ENCODE measurements at regions not wholly inside any gene's neighbourhood (a gene's known extent, or its start where the extent isn't known, plus 50 kb on each side); places are given as distances from the start of the nearest gene placed in this dataset.

DNA sequence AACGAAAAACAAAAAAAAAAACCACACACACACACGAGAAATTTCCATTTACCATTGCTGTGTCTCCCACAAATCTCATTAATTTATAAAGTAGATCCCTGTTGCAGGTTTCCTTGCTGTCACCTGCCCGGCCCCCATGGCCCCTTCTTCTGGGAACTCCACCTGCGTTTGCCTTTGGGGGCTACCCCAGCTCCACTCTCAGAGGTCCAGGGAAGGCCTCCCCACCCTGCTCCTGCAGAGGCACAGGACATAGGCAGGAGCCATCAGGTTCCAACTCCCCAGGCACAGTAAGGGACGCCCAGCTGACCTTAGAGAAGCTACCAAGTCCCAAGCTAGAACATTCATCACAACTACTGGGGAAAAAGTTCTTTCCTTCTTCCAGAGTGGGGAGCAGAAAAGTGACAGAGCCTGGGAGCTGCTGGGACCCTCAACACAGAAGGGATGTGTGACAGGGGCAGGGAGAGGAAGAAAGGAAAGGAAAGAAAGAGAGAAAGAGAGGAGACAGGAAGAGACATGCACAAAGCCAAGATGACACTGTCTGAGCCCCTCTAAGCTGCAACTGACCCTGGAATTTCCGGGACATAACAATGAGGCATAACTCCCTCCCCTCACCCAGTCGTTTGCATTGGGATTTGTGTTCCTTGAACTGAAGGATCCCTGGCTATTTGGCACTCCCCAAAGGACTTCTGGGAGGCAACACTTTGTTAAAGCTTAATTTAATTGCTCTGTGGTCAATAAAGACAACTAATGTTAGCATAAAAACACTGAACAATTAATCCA, 175.7 kb downstream of the SHANK2 start:
- Histone ChIP-seq H2BK15ac (ENCODE audit: low read length) (no peak overlapping the region), H3K4ac (replicated peaks; ENCODE audit: insufficient read length, low read depth, low read length) (no peak overlapping the region)
- CTCF ChIA-PET (ENCODE audit: partially characterized antibody): interaction anchor here (0.7 to 2.0 kb wide), 11 partner anchors 8 to 343 kb away, joined by 3 to 8 read pairs (median 4); no protein-coding TSS in a partner anchor
- no peak for TF ChIP-seq CREB1 (IDR thresholded peaks at IDR 0.05)
- TF ChIP-seq EP300 (IDR thresholded peaks at IDR 0.05; ENCODE audit: borderline replicate concordance in 1 of 2, low read depth in 2 of 2, low read length in 2 of 2): no peak
- TF ChIP-seq POU5F1 (IDR thresholded peaks at IDR 0.05; ENCODE audit: low read depth, low read length): no peak
- TF ChIP-seq YY1 (IDR thresholded peaks at IDR 0.05; ENCODE audit: low read depth, low read length): no peak
- TF ChIP-seq HDAC6 (IDR thresholded peaks at IDR 0.05; ENCODE audit: low read depth, low read length): no peak
- TF ChIP-seq, protein P1, sequence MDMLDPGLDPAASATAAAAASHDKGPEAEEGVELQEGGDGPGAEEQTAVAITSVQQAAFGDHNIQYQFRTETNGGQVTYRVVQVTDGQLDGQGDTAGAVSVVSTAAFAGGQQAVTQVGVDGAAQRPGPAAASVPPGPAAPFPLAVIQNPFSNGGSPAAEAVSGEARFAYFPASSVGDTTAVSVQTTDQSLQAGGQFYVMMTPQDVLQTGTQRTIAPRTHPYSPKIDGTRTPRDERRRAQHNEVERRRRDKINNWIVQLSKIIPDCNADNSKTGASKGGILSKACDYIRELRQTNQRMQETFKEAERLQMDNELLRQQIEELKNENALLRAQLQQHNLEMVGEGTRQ (IDR thresholded peaks at IDR 0.05; ENCODE audit: low read length): no peak
- TF ChIP-seq, protein P2, sequence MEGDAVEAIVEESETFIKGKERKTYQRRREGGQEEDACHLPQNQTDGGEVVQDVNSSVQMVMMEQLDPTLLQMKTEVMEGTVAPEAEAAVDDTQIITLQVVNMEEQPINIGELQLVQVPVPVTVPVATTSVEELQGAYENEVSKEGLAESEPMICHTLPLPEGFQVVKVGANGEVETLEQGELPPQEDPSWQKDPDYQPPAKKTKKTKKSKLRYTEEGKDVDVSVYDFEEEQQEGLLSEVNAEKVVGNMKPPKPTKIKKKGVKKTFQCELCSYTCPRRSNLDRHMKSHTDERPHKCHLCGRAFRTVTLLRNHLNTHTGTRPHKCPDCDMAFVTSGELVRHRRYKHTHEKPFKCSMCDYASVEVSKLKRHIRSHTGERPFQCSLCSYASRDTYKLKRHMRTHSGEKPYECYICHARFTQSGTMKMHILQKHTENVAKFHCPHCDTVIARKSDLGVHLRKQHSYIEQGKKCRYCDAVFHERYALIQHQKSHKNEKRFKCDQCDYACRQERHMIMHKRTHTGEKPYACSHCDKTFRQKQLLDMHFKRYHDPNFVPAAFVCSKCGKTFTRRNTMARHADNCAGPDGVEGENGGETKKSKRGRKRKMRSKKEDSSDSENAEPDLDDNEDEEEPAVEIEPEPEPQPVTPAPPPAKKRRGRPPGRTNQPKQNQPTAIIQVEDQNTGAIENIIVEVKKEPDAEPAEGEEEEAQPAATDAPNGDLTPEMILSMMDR (IDR thresholded peaks at IDR 0.05; ENCODE audit: control extremely low read depth in 1 of 3, insufficient read depth in 1 of 3, low read depth in 1 of 3, low read length in 3 of 3): no peak
- no peak for TF ChIP-seq SIRT6 (IDR thresholded peaks at IDR 0.05; ENCODE audit: low read length)
- no peak for TF ChIP-seq CHD1 (IDR thresholded peaks at IDR 0.05; ENCODE audit: low read depth, low read length)

More for the DNA sequence above, 175.7 kb downstream of the SHANK2 start:
- no peak overlapping the region for H4K5ac ChIP-seq (ENCODE audit: insufficient read length, low read depth, low read length)
- 82% methylated on average over 5 of the region's 7 CpGs; no CpG with 5 or more reads in 1 of the 2 experiments for WGBS, 2 experiments (ENCODE audit: extremely low coverage in 1 of 2, insufficient coverage in 1 of 2, insufficient read length in 1 of 2, insufficient replicate concordance in 2 of 2, low coverage in 1 of 2, low lambda C conversion rate in 2 of 2, missing lambda C conversion rate in 1 of 2)
- H3K79me2 ChIP-seq (ENCODE audit: control insufficient read depth in 1 of 2, insufficient read depth in 2 of 2, low read length in 2 of 2): no peaks in the 10 kb centered on the region; a peak in 1 of 4 replicates
- peaks cover 3 to 6% of the 10 kb centered on the region in 2 experiments; a peak in 2 of 4 replicates for H3K9me3 ChIP-seq (ENCODE audit: insufficient read depth in 2 of 2, low read depth in 1 of 2, low read length in 1 of 2)
- H3K56ac ChIP-seq (replicated peaks; ENCODE audit: insufficient read length, low read depth, low read length): no peak overlapping the region
- no peak overlapping the region for H3K23ac ChIP-seq (ENCODE audit: insufficient read length)
- H4K20me1 ChIP-seq (replicated peaks in 1 of 2; ENCODE audit: control insufficient read depth in 1 of 2, insufficient read depth in 2 of 2, low read length in 2 of 2): peaks cover 2 to 8% of the 10 kb centered on the region in 2 experiments
- H3K4me2 ChIP-seq (ENCODE audit: insufficient read depth in 1 of 2, low read depth in 2 of 2, low read length in 2 of 2): no peak overlapping the region
- DNase-seq (ENCODE audit: low read depth in 1 of 2, low spot score in 2 of 2) (no peak), FAIRE-seq (no peak)
- H3K4me3 ChIP-seq (ENCODE audit: extremely low read depth in 1 of 4, insufficient read depth in 2 of 4, low read depth in 3 of 4, low read length in 4 of 4): no peak overlapping the region
- no peaks in the 10 kb centered on the region for H3K23me2 ChIP-seq (ENCODE audit: low read depth, low read length)
- no peak overlapping the region for H4K91ac ChIP-seq (replicated peaks; ENCODE audit: insufficient read length, low read length)
- H3K4me1 ChIP-seq (replicated peaks in 1 of 4; ENCODE audit: control insufficient read depth in 3 of 4, insufficient read depth in 4 of 4, low read length in 3 of 4): peaks cover 0 to 4% (median 0%) of the 10 kb centered on the region in 4 experiments; a peak in 2 of 7 replicates
- H3K27ac ChIP-seq (ENCODE audit: low read depth, low read length): no peak overlapping the region
- H3K14ac ChIP-seq (ENCODE audit: insufficient read length): no peak overlapping the region
- no peak overlapping the region for H2AFZ ChIP-seq (ENCODE audit: low read length)
- H2BK12ac ChIP-seq (ENCODE audit: low read depth, low read length): no peak overlapping the region
- H2BK5ac ChIP-seq (ENCODE audit: low read depth, low read length): no peak overlapping the region
- no peak overlapping the region for H3K9ac ChIP-seq (replicated peaks in 1 of 4; ENCODE audit: extremely low read depth in 1 of 4, low read depth in 3 of 4, low read length in 3 of 4)
- H2AK5ac ChIP-seq (ENCODE audit: low read depth, low read length): no peak overlapping the region
- no peak overlapping the region for H2BK120ac ChIP-seq (replicated peaks; ENCODE audit: low read depth, low read length)
- H4K8ac ChIP-seq (ENCODE audit: extremely low read depth, insufficient read depth, low read length): no peak overlapping the region
- no peaks in the 10 kb centered on the region for H3K27me3 ChIP-seq (replicated peaks in 1 of 4; ENCODE audit: control insufficient read depth in 3 of 4, extremely low read depth in 1 of 4, insufficient read depth in 3 of 4, low read length in 3 of 4)
- H3K79me1 ChIP-seq (ENCODE audit: low read depth, low read length): no peaks in the 10 kb centered on the region
- POLR2A ChIA-PET (ENCODE audit: partially characterized antibody): no interaction called here
- H3K36me3 ChIP-seq (ENCODE audit: control insufficient read depth in 2 of 4, insufficient read depth in 4 of 4, low read length in 3 of 4): peaks cover 0 to 6% (median 2%) of the 10 kb centered on the region in 4 experiments; a peak in 1 of 8 replicates
- no peak overlapping the region for H3K18ac ChIP-seq (ENCODE audit: extremely low read depth, low read length)
- H2BK20ac ChIP-seq (ENCODE audit: low read length): no peak overlapping the region

All from H1 (cell line).